H9 (cell line): ENCODE measurements at regions not wholly inside any gene's neighbourhood (a gene's known extent, or its start where the extent isn't known, plus 50 kb on each side); places are given as distances from the start of the nearest gene placed in this dataset.

Experiments used
- DNase-seq: peaks from one replicate; pipeline ENCODE4 v3.0.0-alpha.2; 2017
- H2AFZ ChIP-seq: one replicate; pipeline ENCODE4 v1.6.1; 2013; ENCODE audit warnings: mild to moderate bottlenecking, low read length, control low read depth, moderate library complexity
- H2AK5ac ChIP-seq: 2 replicates; pipeline ENCODE4 v1.6.1; 2013; ENCODE audit warnings: low read length, control low read depth, mixed read lengths; ENCODE audit not compliant: insufficient read length
- H2BK120ac ChIP-seq: one replicate; pipeline ENCODE4 v1.6.1; 2013; ENCODE audit warnings: low read depth, mild to moderate bottlenecking, low read length, control low read depth, inconsistent platforms; ENCODE audit not compliant: poor library complexity, severe bottlenecking
- H2BK12ac ChIP-seq: 2 replicates; pipeline ENCODE4 v1.6.1; 2013; ENCODE audit warnings: low read length, control low read depth, mixed read lengths, low read depth; ENCODE audit not compliant: insufficient read length
- H2BK15ac ChIP-seq: 2 replicates; pipeline ENCODE4 v1.6.1; 2013; ENCODE audit warnings: low read depth, low read length, control low read depth
- H2BK20ac ChIP-seq: one replicate; pipeline ENCODE4 v1.6.1; 2013; ENCODE audit warnings: low read depth, mild to moderate bottlenecking, low read length, control low read depth, inconsistent platforms; ENCODE audit not compliant: poor library complexity, severe bottlenecking
- H2BK5ac ChIP-seq: 2 replicates; pipeline ENCODE4 v1.6.1; 2013; ENCODE audit warnings: low read length, control low read depth, mixed read lengths; ENCODE audit not compliant: insufficient read length
- H3K14ac ChIP-seq: 2 replicates; pipeline ENCODE4 v1.6.1; 2013; ENCODE audit warnings: low read length, control low read depth; ENCODE audit not compliant: insufficient read depth
- H3K18ac ChIP-seq: 2 replicates; pipeline ENCODE4 v1.6.1; 2013; ENCODE audit warnings: low read depth, mild to moderate bottlenecking, mixed read lengths, low read length, control low read depth; ENCODE audit not compliant: insufficient read length
- H3K23ac ChIP-seq: 2 replicates; pipeline ENCODE4 v1.6.1; 2013; ENCODE audit warnings: low read length, control low read depth, mixed read lengths, low read depth; ENCODE audit not compliant: insufficient read length
- H3K23me2 ChIP-seq: 2 replicates; pipeline ENCODE4 v1.6.1; 2013; ENCODE audit warnings: low read depth, mild to moderate bottlenecking, mixed read lengths, low read length, control low read depth; ENCODE audit not compliant: insufficient read length, poor library complexity, severe bottlenecking
- H3K27ac ChIP-seq: 2 replicates; pipeline ENCODE4 v1.5.1; 2013; ENCODE audit warnings: low read length, control low read depth, mixed read lengths, low read depth; ENCODE audit not compliant: insufficient read length
- H3K27me3 ChIP-seq: 2 replicates; pipeline ENCODE4 v1.6.1; 2013; ENCODE audit warnings: low read length, control low read depth, inconsistent platforms; ENCODE audit not compliant: insufficient read depth
- H3K4ac ChIP-seq: 2 replicates; pipeline ENCODE4 v1.6.1; 2013; ENCODE audit warnings: low read depth, mild to moderate bottlenecking, control low read depth, inconsistent platforms, low read length, moderate library complexity
- H3K4me1 ChIP-seq: 2 replicates; pipeline ENCODE4 v1.6.1; 2013; ENCODE audit warnings: low read length, control low read depth, inconsistent platforms; ENCODE audit not compliant: insufficient read depth
- H3K4me2 ChIP-seq: 2 replicates; pipeline ENCODE4 v1.6.1; 2013; ENCODE audit warnings: low read length, control low read depth, mixed read lengths; ENCODE audit not compliant: insufficient read length, insufficient read depth
- H3K56ac ChIP-seq: 2 replicates; pipeline ENCODE4 v1.6.1; 2013; ENCODE audit warnings: low read depth, mild to moderate bottlenecking, mixed read lengths, low read length, control low read depth; ENCODE audit not compliant: insufficient read length
- H3K79me1 ChIP-seq: 2 replicates; pipeline ENCODE4 v1.6.1; 2013; ENCODE audit warnings: low read depth, mild to moderate bottlenecking, moderate library complexity, low read length, control low read depth, inconsistent platforms; ENCODE audit not compliant: insufficient read depth, poor library complexity, severe bottlenecking
- H3K79me2 ChIP-seq: 2 replicates; pipeline ENCODE4 v1.6.1; 2013; ENCODE audit warnings: low read length, control low read depth, inconsistent platforms; ENCODE audit not compliant: insufficient read depth
- H3K9ac ChIP-seq: 2 replicates; pipeline ENCODE4 v1.6.1; 2013; ENCODE audit warnings: low read length, control low read depth, mixed read lengths; ENCODE audit not compliant: insufficient read length; ENCODE audit errors: extremely low read depth
- H3K9me3 ChIP-seq: one replicate; pipeline ENCODE4 v1.6.1; 2013; ENCODE audit warnings: low read depth, low read length, inconsistent platforms; ENCODE audit not compliant: control insufficient read depth
- H3T11ph ChIP-seq: one replicate; pipeline ENCODE4 v1.6.1; 2013; ENCODE audit warnings: mild to moderate bottlenecking, low read length, control low read depth, inconsistent platforms
- H4K20me1 ChIP-seq: one replicate; pipeline ENCODE4 v1.6.1; 2013; ENCODE audit not compliant: control insufficient read depth, insufficient read length, insufficient read depth
- H4K5ac ChIP-seq: 2 replicates; pipeline ENCODE4 v1.6.1; 2013; ENCODE audit warnings: low read depth, mild to moderate bottlenecking, mixed read lengths, low read length, control low read depth; ENCODE audit not compliant: insufficient read length
- H4K8ac ChIP-seq: replicated peaks from 2 replicates; pipeline ENCODE4 v1.6.1; 2013; ENCODE audit warnings: low read length, control low read depth, mixed read lengths, low read depth; ENCODE audit not compliant: insufficient read length
- H4K91ac ChIP-seq: 2 replicates; pipeline ENCODE4 v1.6.1; 2013; ENCODE audit warnings: low read depth, mild to moderate bottlenecking, moderate library complexity, mixed read lengths, low read length, control low read depth; ENCODE audit not compliant: insufficient read length
- H3K27ac Mint-ChIP-seq, 3 experiments: 2 replicates in 2 of 3; 3 replicates in 1 of 3; pipeline ENCODE4 v1.8.0; 2020 to 2021; ENCODE audit warnings: mixed read lengths in 3 of 3, mild to moderate bottlenecking in 1 of 3, moderate library complexity in 1 of 3
- H3K27me3 Mint-ChIP-seq: 2 replicates; pipeline ENCODE4 v1.8.0; 2021; ENCODE audit warnings: low read depth, mild to moderate bottlenecking, moderate library complexity, mixed read lengths
- H3K36me3 Mint-ChIP-seq, 3 experiments: 2 replicates in 2 of 3; 3 replicates in 1 of 3; pipeline ENCODE4 v1.8.0; 2020 to 2021; ENCODE audit warnings: low read depth in 3 of 3, mixed read lengths in 3 of 3; ENCODE audit not compliant: insufficient read depth in 1 of 3
- H3K4me1 Mint-ChIP-seq, 2 experiments: 2 replicates each; pipeline ENCODE4 v1.8.0; 2020; ENCODE audit warnings: mixed read lengths in 2 of 2
- H3K4me3 Mint-ChIP-seq, 2 experiments: 2 replicates in 1 of 2; 3 replicates in 1 of 2; pipeline ENCODE4 v1.8.0; 2020 to 2021; ENCODE audit warnings: mild to moderate bottlenecking in 2 of 2, mixed read lengths in 2 of 2, moderate library complexity in 1 of 2
- H3K9me3 Mint-ChIP-seq, 2 experiments: 2 replicates in 1 of 2; 3 replicates in 1 of 2; pipeline ENCODE4 v1.8.0; 2020; ENCODE audit warnings: mild to moderate bottlenecking in 2 of 2, mixed read lengths in 2 of 2, moderate library complexity in 1 of 2
- WGBS: extraction: QIAGEN DNeasy Blood & Tissue Kit; methylation state at CpG from one replicate; pipeline ENCODE4 v1.1.7; 2013; ENCODE audit warnings: missing lambda C conversion rate, low lambda C conversion rate, mixed read lengths; ENCODE audit not compliant: insufficient read length; ENCODE audit errors: extremely low coverage; 5-methylcytosine and 5-hydroxymethylcytosine counted together
- TF ChIP-seq, protein P1 (sequence below): fragments of 200-600 bp; sonication (generic); conservative IDR thresholded peaks from 3 replicates; pipeline ENCODE4 v1.8.0; 2021; ENCODE audit warnings: antibody characterized with exemption, mild to moderate bottlenecking

DNA sequence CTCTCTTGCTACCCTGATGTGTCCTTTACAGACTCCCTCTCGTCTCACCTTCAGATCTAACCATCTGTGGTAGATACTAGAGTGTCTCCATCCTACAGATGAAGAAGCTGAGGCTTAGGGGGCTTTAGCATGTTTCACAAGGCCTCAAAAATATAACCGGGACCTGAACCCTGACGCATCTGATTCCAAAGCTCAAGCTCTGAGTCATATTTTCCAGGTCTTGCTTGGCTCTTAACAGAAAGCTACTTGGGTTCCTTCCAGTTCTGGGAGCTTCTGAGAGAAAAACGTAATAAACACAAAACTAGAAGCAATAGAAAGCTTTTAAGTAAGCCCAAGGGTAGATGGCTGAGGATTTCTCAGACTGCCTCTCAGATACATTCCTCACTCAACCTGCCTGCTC, 224.3 kb upstream of the EEF2KMT start:
- Mint-ChIP-seq H3K36me3 (peaks cover 0 to 5% (median 0%) of the 10 kb centered on the region in 3 experiments; a peak in 1 of 7 replicates), H3K27me3 (no peaks in the 10 kb centered on the region; the same call in 1 of the 2 replicates), H3K4me3 (no peak overlapping the region), H3K27ac (no peak overlapping the region; a peak in 1 of 7 replicates), H3K4me1 (peaks cover 23 to 25% of the 10 kb centered on the region in 2 experiments), H3K9me3 (peaks cover 3 to 11% of the 10 kb centered on the region in 2 experiments; a peak in 3 of 5 replicates)
- no peak overlapping the region for H2BK5ac ChIP-seq
- no peak overlapping the region for H2BK20ac ChIP-seq
- no peaks in the 10 kb centered on the region for H3K9me3 ChIP-seq
- H2AK5ac ChIP-seq = no peak overlapping the region
- H3K79me2 ChIP-seq = no peaks in the 10 kb centered on the region
- H3K27me3 ChIP-seq = no peaks in the 10 kb centered on the region
- no peak overlapping the region for H4K8ac ChIP-seq
- H3K14ac ChIP-seq = no peak overlapping the region
- no CpG with 5 or more reads among the region's 4 CpGs for WGBS
- TF ChIP-seq, protein P1, sequence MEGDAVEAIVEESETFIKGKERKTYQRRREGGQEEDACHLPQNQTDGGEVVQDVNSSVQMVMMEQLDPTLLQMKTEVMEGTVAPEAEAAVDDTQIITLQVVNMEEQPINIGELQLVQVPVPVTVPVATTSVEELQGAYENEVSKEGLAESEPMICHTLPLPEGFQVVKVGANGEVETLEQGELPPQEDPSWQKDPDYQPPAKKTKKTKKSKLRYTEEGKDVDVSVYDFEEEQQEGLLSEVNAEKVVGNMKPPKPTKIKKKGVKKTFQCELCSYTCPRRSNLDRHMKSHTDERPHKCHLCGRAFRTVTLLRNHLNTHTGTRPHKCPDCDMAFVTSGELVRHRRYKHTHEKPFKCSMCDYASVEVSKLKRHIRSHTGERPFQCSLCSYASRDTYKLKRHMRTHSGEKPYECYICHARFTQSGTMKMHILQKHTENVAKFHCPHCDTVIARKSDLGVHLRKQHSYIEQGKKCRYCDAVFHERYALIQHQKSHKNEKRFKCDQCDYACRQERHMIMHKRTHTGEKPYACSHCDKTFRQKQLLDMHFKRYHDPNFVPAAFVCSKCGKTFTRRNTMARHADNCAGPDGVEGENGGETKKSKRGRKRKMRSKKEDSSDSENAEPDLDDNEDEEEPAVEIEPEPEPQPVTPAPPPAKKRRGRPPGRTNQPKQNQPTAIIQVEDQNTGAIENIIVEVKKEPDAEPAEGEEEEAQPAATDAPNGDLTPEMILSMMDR = no peak
- no peak overlapping the region for H4K91ac ChIP-seq
- no peak overlapping the region for H3K56ac ChIP-seq
- no peak overlapping the region for H2BK12ac ChIP-seq
- H4K5ac ChIP-seq = no peak overlapping the region
- no peaks in the 10 kb centered on the region for H3K23me2 ChIP-seq
- H3K18ac ChIP-seq = no peak overlapping the region
- no peak overlapping the region for H3K23ac ChIP-seq
- no peaks in the 10 kb centered on the region for H4K20me1 ChIP-seq
- H2BK120ac ChIP-seq = no peak overlapping the region
- H3K4me2 ChIP-seq = no peak overlapping the region
- no peak overlapping the region for H3T11ph ChIP-seq
- no peak overlapping the region for H3K4ac ChIP-seq
- H3K9ac ChIP-seq = no peak overlapping the region
- H3K4me1 ChIP-seq = peaks cover 11% of the 10 kb centered on the region; the same call in 1 of the 2 replicates
- DNase-seq = no peak
- no peak overlapping the region for H3K27ac ChIP-seq
- no peaks in the 10 kb centered on the region for H3K79me1 ChIP-seq
- no peak overlapping the region for H2BK15ac ChIP-seq
- no peak overlapping the region for H2AFZ ChIP-seq
